ENCODE measurements at regions not wholly inside any gene's neighbourhood (a gene's known extent, or its start where the extent isn't known, plus 50 kb on each side); places are given as distances from the start of the nearest gene placed in this dataset.

- TF ChIP-seq CTCF (IDR thresholded peaks at IDR 0.05): no peak
- no peak for TF ChIP-seq POLR2A (IDR thresholded peaks at IDR 0.05)
- TF ChIP-seq EP300 (IDR thresholded peaks at IDR 0.05): no peak
Observed at GRCh38 chr16:29198731-29199521, 207.6 kb downstream of the NPIPB11 start.

All from tibial nerve (tissue), 4 donors.